Fibroblast of skin of abdomen (primary cell): ENCODE measurements at regions not wholly inside any gene's neighbourhood (a gene's known extent, or its start where the extent isn't known, plus 50 kb on each side); places are given as distances from the start of the nearest gene placed in this dataset.
"Not testable (repeated sequence)": the region's sequence is repeated elsewhere in the genome, so short reads cannot be mapped to it uniquely, and the experiment has no call there.

Experiments used
- DNase-seq: peaks from one replicate; pipeline ENCODE4 v3.0.0-alpha.2; 2013

- no peak for DNase-seq
Measured at GRCh38 chr6:20263059-20263458, 50.8 kb upstream of the MBOAT1 start.

GRCh38 chr6:20265842-20266241, 53.6 kb upstream of the MBOAT1 start:
- no peak for DNase-seq

GRCh38 chr6:20266851-20267608, 54.8 kb upstream of the MBOAT1 start:
- DNase-seq = no peak

- no peak for DNase-seq
Measured at GRCh38 chr6:20269181-20269580, 56.9 kb upstream of the MBOAT1 start.

GRCh38 chr6:20271818-20272217, 59.5 kb upstream of the MBOAT1 start:
- DNase-seq = no peak

- no peak for DNase-seq
Measured at GRCh38 chr6:20274137-20274536, 61.9 kb upstream of the MBOAT1 start.

- DNase-seq = not testable (repeated sequence)
Measured at GRCh38 chr6:20275837-20276236, 63.6 kb upstream of the MBOAT1 start.

GRCh38 chr6:20277724-20278123, 65.5 kb upstream of the MBOAT1 start:
- DNase-seq = not testable (repeated sequence)

GRCh38 chr6:20279051-20279450, 66.8 kb upstream of the MBOAT1 start:
- no peak for DNase-seq

- no peak for DNase-seq
Measured at GRCh38 chr6:20279608-20280287, 67.5 kb upstream of the MBOAT1 start.

- no peak for DNase-seq
Measured at GRCh38 chr6:20280288-20280621, 68.0 kb upstream of the MBOAT1 start.

- DNase-seq = no peak
Measured at GRCh38 chr6:20284672-20285071, 72.4 kb upstream of the MBOAT1 start.

- no peak for DNase-seq
Measured at GRCh38 chr6:20286968-20287565, 74.8 kb upstream of the MBOAT1 start.

GRCh38 chr6:20291764-20292580, 79.7 kb upstream of the MBOAT1 start:
- DNase-seq = peak; percentile 79

- no peak for DNase-seq
Measured at GRCh38 chr6:20292905-20293304, 80.6 kb upstream of the MBOAT1 start.

- DNase-seq = no peak
Measured at GRCh38 chr6:20301256-20301655, 89.0 kb upstream of the MBOAT1 start.

- no peak for DNase-seq
Measured at GRCh38 chr6:20302168-20302567, 89.9 kb upstream of the MBOAT1 start.

GRCh38 chr6:20302702-20303251, 90.5 kb upstream of the MBOAT1 start:
- peak; percentile 52 for DNase-seq

- no peak for DNase-seq
Measured at GRCh38 chr6:20306491-20306890, 94.2 kb upstream of the MBOAT1 start.

- DNase-seq = no peak
Measured at GRCh38 chr6:20309186-20309585, 92.5 kb upstream of the E2F3 start.

GRCh38 chr6:20310185-20310584, 91.5 kb upstream of the E2F3 start:
- DNase-seq = no peak

GRCh38 chr6:20312606-20313005, 89.1 kb upstream of the E2F3 start:
- DNase-seq = no peak

- no peak for DNase-seq
Measured at GRCh38 chr6:20313051-20313450, 88.6 kb upstream of the E2F3 start.
